DMS153 treated with DMSO at 0.1 percent for 48 hours (cell line): ENCODE measurements at regions not wholly inside any gene's neighbourhood (a gene's known extent, or its start where the extent isn't known, plus 50 kb on each side); places are given as distances from the start of the nearest gene placed in this dataset.
"Not testable (repeated sequence)": the region's sequence is repeated elsewhere in the genome, so short reads cannot be mapped to it uniquely, and the experiment has no call there.

Experiments used
- DNase-seq: peaks from one replicate; lab custom pipeline; 2025; ENCODE audit not compliant: unreplicated experiment; lab: John Stamatoyannopoulos, UW

- no peak for DNase-seq
Observed at GRCh38 chr12:116687888-116688287, 50.0 kb downstream of the SPRING1 start.

DNA sequence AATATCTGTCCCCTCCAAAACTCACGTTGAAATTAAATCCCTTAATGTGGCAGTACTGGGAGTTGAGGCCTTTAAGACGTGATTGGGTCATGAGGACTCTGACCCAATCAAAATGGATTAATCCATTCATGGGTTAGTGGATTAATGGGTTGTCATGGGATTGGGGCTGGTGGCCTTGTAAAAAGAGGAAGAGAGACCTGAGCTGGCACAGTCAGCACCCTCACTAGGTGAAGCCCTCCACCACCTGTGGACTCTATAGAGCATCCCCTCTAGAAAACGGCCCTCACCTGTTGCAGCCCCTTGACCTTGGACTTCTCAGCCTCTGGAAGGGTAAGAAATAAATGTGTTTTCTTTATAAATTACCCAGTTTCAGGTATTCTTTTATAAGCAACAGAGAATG lies 53.0 kb downstream of the SPRING1 start:
- DNase-seq = no peak

GRCh38 chr12:116677202-116677661 lies 60.6 kb downstream of the SPRING1 start:
- no peak for DNase-seq

DNA sequence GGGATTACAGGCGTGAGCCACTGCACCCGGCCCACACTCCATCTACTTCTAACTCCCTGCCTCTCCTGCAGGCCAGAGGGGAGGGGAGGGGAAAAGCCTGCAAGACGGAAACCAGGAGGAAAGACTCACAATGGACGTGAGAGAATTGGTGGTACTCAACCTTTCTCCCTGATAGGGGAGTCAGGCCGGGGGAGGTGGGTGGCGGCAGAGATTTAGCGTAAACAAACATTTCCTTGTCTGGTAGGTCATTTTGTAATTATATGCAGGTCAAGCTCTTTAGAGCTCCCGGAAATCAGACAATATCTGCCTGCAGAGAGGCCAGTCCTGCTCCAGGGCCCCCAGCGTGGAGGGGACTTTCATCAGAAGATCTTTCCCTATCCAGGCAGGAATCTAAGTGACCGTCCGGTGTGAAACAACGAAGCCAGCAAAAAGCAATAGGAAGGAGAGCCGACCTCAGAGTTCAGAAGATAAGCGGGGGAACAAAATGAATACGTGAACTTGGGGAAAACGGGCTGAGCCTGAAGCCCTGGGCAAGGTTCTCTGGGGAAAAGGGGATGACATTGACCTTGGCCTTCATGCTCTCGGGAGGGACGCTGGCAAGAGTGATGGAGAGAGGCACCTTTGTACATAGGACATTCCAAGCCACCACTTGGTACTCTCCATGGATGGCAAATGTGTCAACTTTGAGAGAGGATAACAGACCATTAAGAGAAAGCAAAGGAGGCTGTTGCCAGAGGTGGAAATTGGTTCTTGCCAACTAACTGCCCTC lies 62.3 kb downstream of the SPRING1 start:
- no peak for DNase-seq

DNA sequence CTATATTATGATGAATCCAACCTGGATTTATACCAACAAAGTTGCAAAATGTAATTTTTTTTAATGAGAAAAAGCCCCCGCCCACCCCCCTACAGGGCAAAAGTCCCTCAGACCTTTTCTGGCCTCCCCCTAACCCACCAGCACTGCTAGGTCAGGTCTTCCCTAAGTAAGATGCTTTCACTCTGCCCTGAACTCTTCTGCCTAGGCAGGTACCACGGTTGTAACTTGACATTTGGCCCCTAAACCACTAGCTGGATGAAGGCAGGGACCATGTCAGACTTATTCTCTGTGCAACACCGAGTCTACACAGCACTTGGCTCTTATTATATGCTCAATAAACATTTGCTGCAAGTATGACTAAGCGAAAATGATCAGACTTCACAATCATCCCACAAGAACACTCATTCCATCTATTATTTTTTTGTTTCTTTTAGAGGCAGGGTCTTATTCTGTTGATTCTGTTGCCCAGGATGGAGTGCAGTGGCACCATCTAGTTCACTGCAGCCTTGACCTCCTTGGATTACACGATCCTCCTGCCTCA lies 63.2 kb downstream of the SPRING1 start:
- no peak for DNase-seq

GRCh38 chr12:116673681-116674111 lies 64.2 kb downstream of the SPRING1 start:
- no peak for DNase-seq

- DNase-seq = no peak
Observed at GRCh38 chr12:116672842-116673516, 64.9 kb downstream of the SPRING1 start.

- no peak for DNase-seq
Observed at GRCh38 chr12:116672010-116672409, 65.9 kb downstream of the SPRING1 start.

GRCh38 chr12:116670859-116671258 lies 67.0 kb downstream of the SPRING1 start:
- no peak for DNase-seq

- no peak for DNase-seq
Observed at GRCh38 chr12:116667752-116668151, 70.1 kb downstream of the SPRING1 start.

DNA sequence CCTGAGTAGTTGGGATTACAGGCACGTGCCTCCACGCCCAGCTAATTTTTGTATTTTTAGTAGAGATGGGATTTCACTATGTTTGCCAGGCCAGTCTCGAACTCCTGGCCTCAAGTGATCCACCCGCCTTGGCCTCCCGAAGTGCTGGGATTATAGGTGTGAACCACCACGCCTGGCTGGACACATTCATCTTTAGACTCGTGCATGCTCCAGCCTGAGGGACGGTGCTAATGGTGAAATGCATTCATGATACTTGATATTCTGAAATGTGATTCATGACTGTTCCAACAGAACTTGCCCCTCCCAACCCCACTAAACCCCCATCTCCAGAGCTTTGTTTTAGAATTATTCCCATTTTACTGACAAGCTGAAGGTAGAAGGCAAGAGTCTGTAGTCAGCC lies 71.0 kb downstream of the SPRING1 start:
- DNase-seq = not testable (repeated sequence)

- DNase-seq = no peak
Observed at GRCh38 chr12:116666305-116666673, 71.6 kb downstream of the SPRING1 start.

- no peak for DNase-seq
Observed at GRCh38 chr12:116665666-116666304, 72.1 kb downstream of the SPRING1 start.

GRCh38 chr12:116664085-116664484 lies 73.8 kb downstream of the SPRING1 start:
- no peak for DNase-seq

DNA sequence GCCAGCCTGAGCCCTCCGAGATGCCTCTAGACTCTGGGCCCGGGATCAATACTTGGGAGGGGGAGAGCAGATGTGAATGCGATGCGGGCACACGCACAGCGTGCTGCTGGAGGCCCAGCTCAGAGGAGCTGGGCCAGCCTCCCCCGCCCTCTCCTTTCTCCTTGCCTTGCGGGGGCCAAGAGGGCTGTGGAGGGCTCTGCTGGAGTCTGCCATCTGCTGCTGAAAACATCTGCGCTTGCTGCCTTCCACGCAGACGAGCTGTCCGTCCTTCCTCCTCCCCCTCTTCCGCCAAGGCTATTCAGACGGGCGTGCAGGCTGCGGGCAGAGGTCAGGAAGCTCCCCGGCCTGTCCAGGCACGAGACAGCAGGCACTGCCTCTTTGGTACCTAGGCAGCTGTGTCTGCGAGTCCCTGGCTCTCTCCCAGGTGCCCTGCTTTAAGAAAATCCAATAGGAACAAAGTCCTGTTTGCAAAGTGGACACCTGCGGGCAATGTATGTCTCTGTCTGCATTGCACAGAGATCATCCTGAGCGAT lies 75.2 kb downstream of the SPRING1 start:
- peak; percentile 14 for DNase-seq

- no peak for DNase-seq
Observed at GRCh38 chr12:116661341-116661740, 76.5 kb downstream of the SPRING1 start.

GRCh38 chr12:116660740-116661139 lies 77.1 kb downstream of the SPRING1 start:
- not testable (repeated sequence) for DNase-seq

DNA sequence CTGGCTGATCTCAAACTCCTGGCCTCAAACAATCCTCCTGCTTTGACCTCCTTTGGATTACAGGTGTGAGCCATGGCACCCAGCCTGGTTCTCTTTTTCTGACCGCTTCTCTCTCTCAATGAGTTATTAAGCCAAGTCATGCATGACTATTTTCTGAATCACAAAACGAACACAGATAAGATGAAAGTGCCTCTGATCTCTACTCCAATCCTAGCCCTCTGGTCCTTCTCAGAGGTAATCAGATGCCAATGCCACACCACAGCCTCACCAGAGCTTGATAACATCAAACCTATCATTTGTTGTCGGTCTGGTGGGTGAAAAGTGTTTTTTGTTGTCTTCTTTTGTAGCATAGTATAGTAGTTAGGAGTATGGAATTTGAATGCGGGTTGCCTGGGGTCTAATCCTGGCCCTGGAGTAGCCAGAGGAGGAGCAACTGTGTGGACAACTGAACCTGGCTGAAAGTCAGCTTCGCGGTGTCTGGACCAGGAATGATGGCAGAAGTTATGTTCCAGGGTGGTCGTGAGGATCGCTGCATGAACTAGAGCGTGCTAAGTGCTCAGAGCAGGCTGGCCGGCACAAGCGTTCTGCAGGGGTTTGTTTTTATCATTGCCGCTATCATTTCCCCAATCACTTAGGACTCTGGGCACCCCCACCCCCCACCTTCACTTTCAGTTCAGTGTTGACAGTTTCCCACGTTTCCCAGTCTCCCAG lies 77.9 kb downstream of the SPRING1 start:
- DNase-seq = no peak

DNA sequence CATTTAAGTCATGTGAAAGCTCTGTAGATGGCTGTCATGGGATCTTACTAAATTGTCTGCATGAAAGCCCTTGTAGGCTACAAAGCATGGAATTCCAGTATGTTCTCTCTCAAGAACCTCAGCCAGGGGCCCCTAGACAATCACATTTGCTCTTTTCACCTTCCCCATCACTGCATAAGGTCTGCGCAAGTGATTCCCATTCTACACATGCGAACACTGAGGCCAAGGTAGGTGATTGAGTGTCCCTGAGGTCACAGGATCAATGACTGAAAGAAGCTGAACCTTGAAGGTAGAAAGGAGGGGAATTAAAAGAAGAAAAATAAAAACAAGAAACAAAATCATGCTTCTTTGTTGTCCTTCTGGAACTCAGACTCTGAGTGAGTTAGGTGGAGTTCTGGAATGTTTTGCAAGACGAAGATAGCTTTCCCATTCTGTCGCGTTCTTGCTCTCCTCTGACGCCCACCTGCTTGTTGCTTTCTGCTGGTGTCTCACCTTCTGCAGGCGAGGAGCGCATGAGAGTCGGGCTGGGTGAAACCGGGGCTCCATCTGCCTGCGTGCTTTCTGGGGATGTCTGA lies 79.9 kb downstream of the SPRING1 start:
- no peak for DNase-seq

GRCh38 chr12:116656306-116656705 lies 81.6 kb downstream of the SPRING1 start:
- DNase-seq = no peak
